Duodenal mucosa (tissue), 2 donors: ENCODE measurements at regions not wholly inside any gene's neighbourhood (a gene's known extent, or its start where the extent isn't known, plus 50 kb on each side); places are given as distances from the start of the nearest gene placed in this dataset.
"Not testable (repeated sequence)": the region's sequence is repeated elsewhere in the genome, so short reads cannot be mapped to it uniquely, and the experiment has no call there.

ENCODE experiments used
- H3K27ac ChIP-seq: one replicate; pipeline ENCODE4 v1.7.0; 2013; ENCODE audit warnings: low read depth, low read length
- H3K27me3 ChIP-seq, 2 donors: one replicate each; pipeline ENCODE4 v1.7.0; 2013; ENCODE audit warnings: low read length in 2 of 2, control low read depth in 1 of 2; ENCODE audit not compliant: insufficient read depth in 2 of 2, control insufficient read depth in 1 of 2
- H3K36me3 ChIP-seq, 2 donors: one replicate each; pipeline ENCODE4 v1.7.0; 2013; ENCODE audit warnings: low read length in 2 of 2, control low read depth in 1 of 2; ENCODE audit not compliant: insufficient read depth in 2 of 2, control insufficient read depth in 1 of 2
- H3K4me1 ChIP-seq, 2 donors: one replicate each; pipeline ENCODE4 v1.7.0; 2013; ENCODE audit warnings: low read length in 2 of 2, control low read depth in 1 of 2; ENCODE audit not compliant: insufficient read depth in 2 of 2, control insufficient read depth in 1 of 2
- H3K4me3 ChIP-seq, 2 donors: one replicate each; pipeline ENCODE4 v1.7.0; 2013; ENCODE audit warnings: low read length in 2 of 2, low read depth in 1 of 2
- H3K9ac ChIP-seq, 2 donors: one replicate each; pipeline ENCODE4 v1.7.0; 2013; ENCODE audit warnings: low read length in 2 of 2, low read depth in 1 of 2
- H3K9me3 ChIP-seq, 2 donors: one replicate each; pipeline ENCODE4 v1.7.0; 2013; ENCODE audit warnings: low read length in 2 of 2, control low read depth in 1 of 2; ENCODE audit not compliant: control insufficient read depth in 1 of 2

DNA sequence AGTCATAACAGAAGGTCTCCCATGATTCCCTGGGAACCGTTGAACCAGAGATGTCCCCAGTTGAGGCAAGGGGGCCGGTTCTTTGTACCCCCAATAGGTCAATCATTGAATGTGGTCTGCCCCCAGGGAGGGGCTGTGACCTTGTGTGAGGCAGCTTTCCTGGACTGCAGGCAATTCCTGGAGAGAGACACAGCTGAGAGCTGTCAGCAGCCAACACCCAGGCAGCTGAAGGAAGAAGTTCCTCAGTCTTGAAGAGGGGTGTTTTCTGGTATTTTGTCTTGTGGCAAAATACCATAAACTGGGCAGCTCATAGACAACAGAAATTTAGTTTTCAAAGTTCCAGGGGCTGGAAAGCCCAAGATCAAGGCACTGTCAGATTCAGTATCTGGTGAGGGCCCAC is 185.7 kb upstream of the ATP6AP2 start:
- H3K9me3 ChIP-seq, result no peaks in the 10 kb centered on the region
- no peak overlapping the region for H3K4me3 ChIP-seq
- no peaks in the 10 kb centered on the region for H3K4me1 ChIP-seq
- no peak overlapping the region for H3K9ac ChIP-seq
- no peaks in the 10 kb centered on the region for H3K36me3 ChIP-seq
- H3K27me3 ChIP-seq, result no peaks in the 10 kb centered on the region
- no peak overlapping the region for H3K27ac ChIP-seq

GRCh38 chrX:40394302-40394701 is 186.5 kb upstream of the ATP6AP2 start:
- Histone ChIP-seq H3K4me3 (no peak overlapping the region), H3K9ac (no peak overlapping the region), H3K27ac (no peak overlapping the region)

GRCh38 chrX:40392599-40392998 is 188.2 kb upstream of the ATP6AP2 start:
- Histone ChIP-seq H3K4me1 (no peaks in the 10 kb centered on the region), H3K27ac (no peak overlapping the region), H3K9me3 (no peaks in the 10 kb centered on the region), H3K27me3 (no peaks in the 10 kb centered on the region), H3K36me3 (no peaks in the 10 kb centered on the region), H3K9ac (no peak overlapping the region), H3K4me3 (no peak overlapping the region)

More at GRCh38 chrX:40394302-40394701, 186.5 kb upstream of the ATP6AP2 start:
- Histone ChIP-seq H3K27me3 (no peaks in the 10 kb centered on the region), H3K36me3 (no peaks in the 10 kb centered on the region), H3K4me1 (no peaks in the 10 kb centered on the region), H3K9me3 (no peaks in the 10 kb centered on the region)

DNA sequence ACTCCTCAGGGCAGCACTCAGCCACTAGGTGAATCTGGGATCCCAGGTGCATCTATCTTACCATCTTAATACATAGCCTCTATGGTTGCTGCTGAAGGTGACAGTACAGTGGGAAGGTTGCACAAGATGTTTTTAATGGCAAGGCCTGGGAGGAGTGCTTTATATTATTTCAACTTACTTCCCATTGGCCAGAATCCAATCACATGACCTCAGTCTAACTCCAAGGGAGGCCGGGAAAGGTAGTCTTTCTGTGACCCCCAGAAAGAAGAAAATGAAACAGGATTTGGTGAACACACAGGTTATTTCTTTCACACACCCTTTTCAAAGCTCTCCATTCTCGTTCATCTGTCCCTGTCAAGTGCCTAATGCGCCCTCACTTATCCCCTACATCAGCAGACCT is 189.1 kb upstream of the ATP6AP2 start:
- Histone ChIP-seq H3K27ac (no peak overlapping the region), H3K4me1 (no peaks in the 10 kb centered on the region), H3K9ac (no peak overlapping the region), H3K4me3 (no peak overlapping the region), H3K27me3 (no peaks in the 10 kb centered on the region), H3K36me3 (no peaks in the 10 kb centered on the region), H3K9me3 (no peaks in the 10 kb centered on the region)

- Histone ChIP-seq H3K9ac (no peak overlapping the region), H3K27me3 (no peaks in the 10 kb centered on the region), H3K4me3 (no peak overlapping the region), H3K4me1 (no peaks in the 10 kb centered on the region), H3K36me3 (no peaks in the 10 kb centered on the region), H3K9me3 (no peaks in the 10 kb centered on the region), H3K27ac (no peak overlapping the region)
Measured at GRCh38 chrX:40389555-40389954, 191.2 kb upstream of the ATP6AP2 start.

GRCh38 chrX:40388441-40388840 is 192.3 kb upstream of the ATP6AP2 start:
- Histone ChIP-seq H3K27ac (no peak overlapping the region), H3K4me1 (no peaks in the 10 kb centered on the region), H3K4me3 (no peak overlapping the region), H3K27me3 (no peaks in the 10 kb centered on the region), H3K36me3 (no peaks in the 10 kb centered on the region), H3K9me3 (no peaks in the 10 kb centered on the region), H3K9ac (no peak overlapping the region)

- not testable (repeated sequence) for H3K36me3 ChIP-seq, H3K9me3 ChIP-seq, H3K9ac ChIP-seq, H3K27me3 ChIP-seq, H3K27ac ChIP-seq, H3K4me3 ChIP-seq, H3K4me1 ChIP-seq
Measured at GRCh38 chrX:40387869-40388268, 192.9 kb upstream of the ATP6AP2 start.

DNA sequence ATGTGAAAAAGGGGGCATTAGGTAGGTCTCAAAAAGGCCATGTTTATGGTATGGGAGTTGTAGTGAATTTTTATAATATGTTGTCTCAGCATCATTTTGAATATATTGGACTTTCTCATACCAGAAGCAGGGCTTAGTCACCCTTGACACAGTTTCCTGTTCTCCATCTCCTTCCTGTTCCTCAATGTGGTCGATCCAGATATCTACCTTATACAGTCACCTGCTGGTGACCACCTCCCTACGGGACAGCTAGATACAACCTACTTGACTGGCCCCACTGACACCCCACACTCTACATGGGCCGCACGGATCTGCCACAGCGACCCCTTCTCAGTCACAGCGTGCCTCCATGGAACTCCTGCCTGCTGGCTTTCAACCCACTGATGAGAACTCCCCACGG is 193.5 kb upstream of the ATP6AP2 start:
- H3K27ac ChIP-seq, H3K4me1 ChIP-seq, H3K36me3 ChIP-seq, H3K9me3 ChIP-seq, H3K4me3 ChIP-seq, H3K27me3 ChIP-seq, H3K9ac ChIP-seq: not testable (repeated sequence)

GRCh38 chrX:40385682-40386081 is 195.1 kb upstream of the ATP6AP2 start:
- H3K9ac ChIP-seq, result no peak overlapping the region
- H3K27me3 ChIP-seq, result no peaks in the 10 kb centered on the region
- H3K4me3 ChIP-seq, result no peak overlapping the region
- no peaks in the 10 kb centered on the region for H3K9me3 ChIP-seq
- no peaks in the 10 kb centered on the region for H3K36me3 ChIP-seq
- no peak overlapping the region for H3K27ac ChIP-seq
- no peaks in the 10 kb centered on the region for H3K4me1 ChIP-seq

DNA sequence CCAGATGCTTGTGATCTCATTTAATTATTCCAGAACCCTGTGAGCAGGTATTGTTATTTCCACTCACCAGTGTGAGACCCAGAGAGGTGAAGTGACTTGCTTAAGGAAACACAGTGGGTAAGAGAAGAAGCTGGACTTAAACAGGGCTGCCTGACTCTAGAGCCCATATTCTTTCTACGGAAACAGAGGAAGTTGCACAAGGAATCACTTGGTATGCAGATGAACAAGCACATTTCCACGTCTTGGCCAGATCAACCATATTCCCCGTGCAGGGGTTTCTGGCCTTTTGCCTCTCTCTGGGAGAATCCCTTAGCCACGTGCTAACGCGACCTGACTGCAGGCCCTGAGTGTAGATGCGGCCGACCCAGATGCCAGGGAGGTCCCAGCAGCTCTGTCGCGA is 195.5 kb upstream of the ATP6AP2 start:
- Histone ChIP-seq H3K9me3 (no peaks in the 10 kb centered on the region), H3K27me3 (no peaks in the 10 kb centered on the region), H3K9ac (no peak overlapping the region), H3K4me3 (no peak overlapping the region), H3K27ac (no peak overlapping the region), H3K4me1 (no peaks in the 10 kb centered on the region), H3K36me3 (no peaks in the 10 kb centered on the region)

- no peak overlapping the region for H3K27ac ChIP-seq
- H3K9ac ChIP-seq, result no peak overlapping the region
Measured at GRCh38 chrX:40383969-40384368, 196.8 kb upstream of the ATP6AP2 start.

More at GRCh38 chrX:40383969-40384368, 196.8 kb upstream of the ATP6AP2 start:
- Histone ChIP-seq H3K9me3 (no peaks in the 10 kb centered on the region), H3K4me1 (no peaks in the 10 kb centered on the region), H3K36me3 (no peaks in the 10 kb centered on the region), H3K27me3 (no peaks in the 10 kb centered on the region), H3K4me3 (no peak overlapping the region)
